Astrocyte (in vitro differentiated cells and primary cell): ENCODE measurements at regions not wholly inside any gene's neighbourhood (a gene's known extent, or its start where the extent isn't known, plus 50 kb on each side); places are given as distances from the start of the nearest gene placed in this dataset.

Experiments used
- DNase-seq: peaks from one replicate; pipeline ENCODE4 v3.0.0-alpha.2; 2010; ENCODE audit warnings: low read depth
- FAIRE-seq: peaks from 2 replicates; lab custom pipeline; 2011; peaks lifted over from hg19 to GRCh38; lab: Jason Lieb, UNC
- H2AFZ ChIP-seq: 2 replicates; pipeline ENCODE4 v1.6.0; 2012; ENCODE audit warnings: low read depth, low read length, inconsistent platforms
- H3K27ac ChIP-seq: 2 replicates; pipeline ENCODE4 v1.5.1; 2011; ENCODE audit warnings: low read depth, low read length, inconsistent platforms
- H3K27me3 ChIP-seq: 2 replicates; pipeline ENCODE4 v1.6.0; 2011; ENCODE audit warnings: low read length, inconsistent platforms; ENCODE audit not compliant: insufficient read depth
- H3K36me3 ChIP-seq: 2 replicates; pipeline ENCODE4 v1.5.1; 2011; ENCODE audit warnings: low read length, inconsistent platforms; ENCODE audit not compliant: insufficient read depth
- H3K4me1 ChIP-seq: 2 replicates; pipeline ENCODE4 v1.5.1; 2011; ENCODE audit warnings: low read length, inconsistent platforms; ENCODE audit not compliant: insufficient read depth
- H3K4me2 ChIP-seq: 2 replicates; pipeline ENCODE4 v1.6.0; 2012; ENCODE audit warnings: low read length, inconsistent platforms
- H3K4me3 ChIP-seq: 2 replicates; pipeline ENCODE4 v1.5.1; 2011; ENCODE audit warnings: low read depth, mild to moderate bottlenecking, low read length, inconsistent platforms; ENCODE audit not compliant: insufficient read depth
- H3K79me2 ChIP-seq: 2 replicates; pipeline ENCODE4 v1.6.0; 2012; ENCODE audit warnings: mild to moderate bottlenecking, low read length, inconsistent platforms; ENCODE audit not compliant: insufficient read depth
- H3K9ac ChIP-seq: 2 replicates; pipeline ENCODE4 v1.6.0; 2012; ENCODE audit warnings: mild to moderate bottlenecking, low read length, inconsistent platforms
- H3K9me3 ChIP-seq: 2 replicates; pipeline ENCODE4 v1.5.1; 2012; ENCODE audit warnings: low read depth, mild to moderate bottlenecking, low read length, inconsistent platforms; ENCODE audit not compliant: insufficient read depth
- H4K20me1 ChIP-seq: 2 replicates; pipeline ENCODE4 v1.6.0; 2012; ENCODE audit warnings: low read length, inconsistent platforms; ENCODE audit not compliant: insufficient read depth
- H3K27ac Mint-ChIP-seq: one replicate; pipeline ENCODE4 v1.8.0; 2021; ENCODE audit warnings: mild to moderate bottlenecking, mixed read lengths; ENCODE audit not compliant: unreplicated experiment
- H3K27me3 Mint-ChIP-seq: one replicate; pipeline ENCODE4 v1.8.0; 2021; ENCODE audit warnings: low read depth, mixed read lengths; ENCODE audit not compliant: unreplicated experiment
- H3K36me3 Mint-ChIP-seq: one replicate; pipeline ENCODE4 v1.8.0; 2021; ENCODE audit warnings: low read depth, mixed read lengths; ENCODE audit not compliant: unreplicated experiment
- H3K4me1 Mint-ChIP-seq: one replicate; pipeline ENCODE4 v1.8.0; 2021; ENCODE audit warnings: low read depth, mixed read lengths; ENCODE audit not compliant: unreplicated experiment
- H3K4me3 Mint-ChIP-seq: one replicate; pipeline ENCODE4 v1.8.0; 2021; ENCODE audit warnings: mild to moderate bottlenecking, moderate library complexity, mixed read lengths; ENCODE audit not compliant: unreplicated experiment
- H3K9me3 Mint-ChIP-seq: one replicate; pipeline ENCODE4 v1.8.0; 2021; ENCODE audit warnings: mild to moderate bottlenecking, mixed read lengths; ENCODE audit not compliant: unreplicated experiment
- CTCF ChIP-seq: IDR thresholded peaks from 2 replicates; pipeline ENCODE4 v1.5.1; 2011; ENCODE audit warnings: low read depth, mild to moderate bottlenecking, inconsistent platforms, low read length, moderate library complexity; ENCODE audit not compliant: insufficient read depth
- EZH2 ChIP-seq: IDR thresholded peaks from 2 replicates; pipeline ENCODE4 v1.6.1; 2012; ENCODE audit warnings: mild to moderate bottlenecking, low read length, inconsistent platforms; ENCODE audit not compliant: insufficient read depth

GRCh38 chr11:80162387-80162786, 721.6 kb upstream of the TENM4 start:
- no peak overlapping the region for H3K27ac ChIP-seq
- Mint-ChIP-seq H3K27me3 (peaks cover 3% of the 10 kb centered on the region), H3K4me1 (peaks cover 17% of the 10 kb centered on the region), H3K27ac (no peak overlapping the region), H3K4me3 (no peak overlapping the region), H3K9me3 (peaks cover 1% of the 10 kb centered on the region), H3K36me3 (no peaks in the 10 kb centered on the region)
- H3K27me3 ChIP-seq = no peaks in the 10 kb centered on the region
- no peak for DNase-seq
- no peaks in the 10 kb centered on the region for H3K36me3 ChIP-seq
- no peak for TF ChIP-seq CTCF
- no peak for TF ChIP-seq EZH2
- no peak overlapping the region for H3K4me3 ChIP-seq
- H3K4me1 ChIP-seq = peaks cover 11% of the 10 kb centered on the region
- no peaks in the 10 kb centered on the region for H3K79me2 ChIP-seq
- H2AFZ ChIP-seq = no peak overlapping the region
- H3K4me2 ChIP-seq = no peak overlapping the region
- H3K9me3 ChIP-seq = no peaks in the 10 kb centered on the region
- FAIRE-seq = no peak
- H3K9ac ChIP-seq = no peak overlapping the region
- no peaks in the 10 kb centered on the region for H4K20me1 ChIP-seq

- no peaks in the 10 kb centered on the region for H3K36me3 Mint-ChIP-seq
- TF ChIP-seq CTCF (no peak), EZH2 (no peak)
- no peak overlapping the region for H3K4me3 Mint-ChIP-seq
- DNase-seq (no peak), FAIRE-seq (no peak)
- H3K36me3 ChIP-seq = no peaks in the 10 kb centered on the region
- H3K27me3 ChIP-seq = no peaks in the 10 kb centered on the region
- H3K9me3 Mint-ChIP-seq = peaks cover 1% of the 10 kb centered on the region
- no peaks in the 10 kb centered on the region for H3K79me2 ChIP-seq
- peaks cover 3% of the 10 kb centered on the region for H3K27me3 Mint-ChIP-seq
- H3K4me1 ChIP-seq = no peaks in the 10 kb centered on the region
- H3K4me2 ChIP-seq = no peak overlapping the region
- no peak overlapping the region for H3K9ac ChIP-seq
- H3K4me1 Mint-ChIP-seq = no peaks in the 10 kb centered on the region
- H3K27ac Mint-ChIP-seq = no peak overlapping the region
- no peak overlapping the region for H3K4me3 ChIP-seq
- H4K20me1 ChIP-seq = no peaks in the 10 kb centered on the region
- no peaks in the 10 kb centered on the region for H3K9me3 ChIP-seq
- H2AFZ ChIP-seq = no peak overlapping the region
- H3K27ac ChIP-seq = no peak overlapping the region
These were observed 716.6 kb upstream of the TENM4 start for GRCh38 chr11:80157447-80157846.

- H3K27ac Mint-ChIP-seq = no peak overlapping the region
- no peaks in the 10 kb centered on the region for H3K9me3 Mint-ChIP-seq
- no peak for DNase-seq
- H3K27me3 Mint-ChIP-seq = peaks cover 2% of the 10 kb centered on the region
- H4K20me1 ChIP-seq = no peaks in the 10 kb centered on the region
- no peak overlapping the region for H3K4me3 ChIP-seq
- no peaks in the 10 kb centered on the region for H3K9me3 ChIP-seq
- H3K79me2 ChIP-seq = no peaks in the 10 kb centered on the region
- FAIRE-seq = no peak
- H3K9ac ChIP-seq = no peak overlapping the region
- no peaks in the 10 kb centered on the region for H3K36me3 ChIP-seq
- no peaks in the 10 kb centered on the region for H3K36me3 Mint-ChIP-seq
- H3K27ac ChIP-seq = no peak overlapping the region
- no peaks in the 10 kb centered on the region for H3K27me3 ChIP-seq
- H2AFZ ChIP-seq = no peak overlapping the region
- no peak overlapping the region for H3K4me2 ChIP-seq
- no peaks in the 10 kb centered on the region for H3K4me1 ChIP-seq
- no peaks in the 10 kb centered on the region for H3K4me1 Mint-ChIP-seq
- TF ChIP-seq CTCF = no peak
- TF ChIP-seq EZH2 = no peak
- H3K4me3 Mint-ChIP-seq = no peak overlapping the region
These were observed 715.2 kb upstream of the TENM4 start for GRCh38 chr11:80156062-80156461.
